ENCODE measurements at regions not wholly inside any gene's neighbourhood (a gene's known extent, or its start where the extent isn't known, plus 50 kb on each side); places are given as distances from the start of the nearest gene placed in this dataset.

- no peak for DNase-seq
These were observed 147.9 kb downstream of the IMPG2 start for GRCh38 chr3:101172516-101172915.

GRCh38 chr3:101171681-101172191, 148.6 kb downstream of the IMPG2 start:
- no peak for DNase-seq

GRCh38 chr3:101170806-101171558, 149.4 kb downstream of the IMPG2 start:
- no peak for DNase-seq

- no peak for DNase-seq
These were observed 150.2 kb downstream of the IMPG2 start for GRCh38 chr3:101170062-101170771.

GRCh38 chr3:101169516-101169915, 150.9 kb downstream of the IMPG2 start:
- DNase-seq, result no peak

GRCh38 chr3:101167376-101167775, 153.0 kb downstream of the IMPG2 start:
- DNase-seq, result no peak

GRCh38 chr3:101166150-101166549, 154.2 kb downstream of the IMPG2 start:
- DNase-seq, result no peak

GRCh38 chr3:101163554-101163953, 156.8 kb downstream of the IMPG2 start:
- DNase-seq, result no peak

GRCh38 chr3:101159478-101159877, 160.9 kb downstream of the IMPG2 start:
- no peak for DNase-seq

- no peak for DNase-seq
These were observed 162.0 kb downstream of the IMPG2 start for GRCh38 chr3:101158374-101158773.

- DNase-seq, result no peak
These were observed 163.5 kb downstream of the IMPG2 start for GRCh38 chr3:101156787-101157345.

- DNase-seq, result no peak
These were observed 162.6 kb upstream of the ABI3BP start for GRCh38 chr3:101155825-101156224.

- no peak for DNase-seq
These were observed 161.2 kb upstream of the ABI3BP start for GRCh38 chr3:101154401-101154800.

GRCh38 chr3:101151286-101151913, 158.2 kb upstream of the ABI3BP start:
- DNase-seq, result no peak

- no peak for DNase-seq
These were observed 157.3 kb upstream of the ABI3BP start for GRCh38 chr3:101150504-101150903.

- DNase-seq, result no peak
These were observed 156.5 kb upstream of the ABI3BP start for GRCh38 chr3:101149707-101150106.

- DNase-seq, result no peak
These were observed 156.0 kb upstream of the ABI3BP start for GRCh38 chr3:101149251-101149650.

GRCh38 chr3:101148001-101148400, 154.8 kb upstream of the ABI3BP start:
- no peak for DNase-seq

GRCh38 chr3:101146946-101147345, 153.7 kb upstream of the ABI3BP start:
- no peak for DNase-seq

GRCh38 chr3:101144105-101144504, 150.9 kb upstream of the ABI3BP start:
- no peak for DNase-seq

GRCh38 chr3:101143012-101143411, 149.8 kb upstream of the ABI3BP start:
- DNase-seq, result no peak

- DNase-seq, result no peak
These were observed 148.9 kb upstream of the ABI3BP start for GRCh38 chr3:101142160-101142559.

- DNase-seq, result no peak
These were observed 147.9 kb upstream of the ABI3BP start for GRCh38 chr3:101141135-101141534.
